ENCODE measurements at regions not wholly inside any gene's neighbourhood (a gene's known extent, or its start where the extent isn't known, plus 50 kb on each side); places are given as distances from the start of the nearest gene placed in this dataset.
A peak's percentile ranks its signal among the peaks of the same experiment; 100 is the strongest.

DNA sequence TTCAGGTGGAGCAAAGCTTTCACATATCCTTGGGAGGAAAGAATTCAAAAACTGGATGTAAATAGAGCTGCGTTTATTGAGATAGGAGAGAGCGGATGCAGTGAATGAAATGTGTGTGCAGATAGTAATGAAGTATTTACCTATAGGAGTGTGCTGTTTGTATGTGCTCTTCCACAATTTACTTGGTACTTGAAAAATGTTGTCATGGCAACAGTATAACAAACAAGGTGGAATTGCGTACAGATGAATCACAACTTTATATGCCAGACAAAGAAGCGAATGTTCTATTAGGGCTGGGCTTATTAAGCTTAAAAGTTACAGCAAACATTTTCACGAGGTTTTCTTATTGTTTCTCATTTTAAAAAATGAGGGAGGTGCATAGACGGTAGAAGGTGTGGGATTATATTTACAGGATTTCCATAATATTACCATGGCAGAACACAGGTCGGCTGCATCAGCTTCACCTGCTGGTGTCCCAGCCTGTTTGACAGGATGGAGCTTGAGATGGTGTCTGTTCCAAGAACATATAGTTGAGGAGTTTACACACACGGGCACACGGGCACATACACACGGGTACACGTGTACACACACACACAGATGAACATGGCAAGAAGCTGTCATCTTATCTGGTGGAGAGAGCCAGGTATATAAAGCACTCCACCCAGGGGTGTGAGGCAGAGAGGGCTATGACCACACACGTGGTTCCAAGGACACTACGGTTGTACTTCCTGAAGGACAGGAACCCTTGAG, 155.7 kb downstream of the RMI1 start:
- peak; percentile 70 for DNase-seq

DNA sequence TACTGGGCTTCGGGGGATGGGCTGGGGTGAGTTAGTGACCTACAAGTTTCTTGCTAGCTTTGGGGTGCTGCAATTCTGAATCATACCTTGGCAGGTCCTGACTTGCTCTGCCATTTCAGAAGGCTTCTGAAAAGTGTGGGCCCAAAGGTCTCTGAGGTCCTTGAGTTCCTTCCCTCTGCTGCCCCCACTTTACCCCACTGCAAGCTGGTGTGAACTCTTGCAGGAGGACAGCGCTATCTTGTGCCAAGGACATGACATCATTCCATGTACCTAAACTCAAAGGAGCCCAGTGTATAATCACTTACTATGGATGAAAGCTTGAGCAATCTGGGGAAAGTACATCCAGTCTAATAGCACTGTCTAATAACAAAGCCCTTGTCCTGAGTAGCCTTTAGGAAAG, 157.4 kb downstream of the RMI1 start:
- DNase-seq: no peak

- DNase-seq: no peak
Observed at GRCh38 chr9:84138541-84138940, 157.9 kb downstream of the RMI1 start.

- peak; percentile 86 for DNase-seq
Observed at GRCh38 chr9:84139296-84140070, 158.9 kb downstream of the RMI1 start.

- peak; percentile 74 for DNase-seq
Observed at GRCh38 chr9:84140535-84141101, 160.0 kb downstream of the RMI1 start.

DNA sequence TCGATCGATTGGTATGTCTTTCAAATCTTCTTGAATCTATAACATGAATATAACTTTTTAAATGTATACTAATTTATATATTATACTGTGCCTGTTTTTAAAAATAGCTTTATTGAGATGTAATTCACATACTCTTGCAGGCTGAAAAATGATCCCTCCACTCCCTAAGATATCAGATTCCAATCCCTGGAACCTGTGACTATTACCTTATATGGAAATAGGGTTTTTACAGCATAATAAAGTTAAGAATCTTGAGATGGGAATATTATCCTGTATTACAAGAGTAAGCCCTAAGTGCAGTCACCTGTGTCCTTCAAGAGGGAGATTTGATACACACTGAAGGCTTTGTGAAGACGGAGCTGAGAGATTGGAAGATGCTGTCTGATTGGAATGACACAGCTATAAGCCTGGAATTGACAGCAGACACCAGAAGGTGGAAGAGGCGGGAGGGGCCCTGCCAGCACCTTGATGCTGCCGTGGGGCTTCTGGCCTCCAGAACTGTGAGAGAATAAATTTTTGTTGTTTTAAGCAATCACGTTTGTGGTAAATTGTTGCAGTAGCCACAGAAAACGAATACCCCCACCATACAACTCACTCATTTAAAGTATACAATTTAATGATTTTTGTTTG, 161.3 kb downstream of the RMI1 start:
- peak; percentile 53 for DNase-seq

DNA sequence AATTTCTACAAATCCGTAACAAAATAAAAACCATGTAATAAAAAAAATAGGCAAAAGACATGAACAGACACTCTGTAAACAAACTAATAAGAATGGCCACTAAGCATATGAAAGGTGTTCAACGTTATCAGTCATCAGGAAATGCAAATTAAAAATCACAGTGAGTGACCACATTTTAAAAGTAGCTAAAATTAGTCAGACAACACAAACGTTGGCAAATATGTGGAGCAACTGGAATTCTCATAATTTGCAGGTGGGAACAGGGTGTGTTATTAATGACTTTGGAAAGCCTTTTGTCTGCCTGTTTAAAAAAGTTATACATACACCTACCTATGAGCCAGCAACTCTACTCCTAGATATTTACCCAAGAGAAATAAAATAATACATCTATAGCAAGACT, 164.4 kb downstream of the RMI1 start:
- DNase-seq: no peak

DNA sequence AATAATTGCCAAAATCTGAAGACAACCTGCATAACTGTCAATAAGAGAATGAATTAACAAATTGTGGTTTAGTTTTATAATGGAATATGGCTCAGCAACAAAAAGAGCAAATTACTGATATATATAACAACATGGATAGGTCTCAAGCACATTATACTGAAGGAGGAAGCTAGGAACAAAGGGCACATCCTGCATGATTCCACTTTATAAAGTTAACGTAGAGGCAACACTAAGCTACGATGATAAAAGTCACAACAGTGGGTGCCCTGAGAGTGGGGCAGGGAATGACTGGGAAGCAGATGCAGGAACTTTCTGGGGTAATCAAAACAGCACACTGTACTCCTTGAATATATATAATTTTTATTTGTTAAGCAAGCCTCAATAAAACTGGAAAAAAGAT, 165.2 kb downstream of the RMI1 start:
- DNase-seq: no peak

DNA sequence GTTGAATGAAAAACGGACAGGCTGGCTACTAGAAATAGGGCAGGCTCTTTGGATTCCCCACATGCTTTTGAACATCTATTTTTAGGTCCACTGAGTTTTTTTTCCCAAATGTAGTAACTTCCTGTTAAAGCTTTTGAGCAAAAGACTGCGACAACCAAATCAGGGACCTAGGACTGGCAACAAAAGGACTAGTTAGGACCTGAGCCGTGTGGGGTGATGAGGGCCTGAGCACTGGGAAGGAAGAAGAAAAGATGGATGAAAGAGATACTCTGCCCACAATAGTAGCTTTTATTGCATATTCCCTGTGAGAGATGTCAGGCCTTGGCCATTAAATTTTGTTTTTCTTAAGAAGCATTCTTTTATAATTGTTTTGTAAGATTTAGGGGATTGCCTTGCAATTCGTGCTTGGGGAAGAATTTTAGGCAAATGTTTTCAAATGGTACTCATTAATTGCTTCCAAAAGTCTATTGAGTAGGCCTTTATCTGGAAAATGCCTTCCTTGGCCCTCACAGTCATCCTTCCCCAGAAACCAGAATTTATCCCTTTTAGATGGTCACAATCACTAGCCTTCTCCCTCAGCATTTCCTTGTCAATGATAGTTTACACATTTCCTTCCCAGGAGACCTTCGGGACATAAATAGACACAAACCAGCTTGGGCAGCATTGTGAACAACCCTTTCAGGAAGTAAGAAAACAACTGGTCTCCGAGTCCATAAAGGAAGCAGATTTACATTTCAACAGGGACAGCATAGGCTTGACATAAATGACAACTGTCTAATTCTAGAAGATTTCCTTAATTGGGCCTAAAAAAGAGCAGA, 166.5 kb downstream of the RMI1 start:
- no peak for DNase-seq

- no peak for DNase-seq
Observed at GRCh38 chr9:84151236-84151635, 170.6 kb downstream of the RMI1 start.

DNA sequence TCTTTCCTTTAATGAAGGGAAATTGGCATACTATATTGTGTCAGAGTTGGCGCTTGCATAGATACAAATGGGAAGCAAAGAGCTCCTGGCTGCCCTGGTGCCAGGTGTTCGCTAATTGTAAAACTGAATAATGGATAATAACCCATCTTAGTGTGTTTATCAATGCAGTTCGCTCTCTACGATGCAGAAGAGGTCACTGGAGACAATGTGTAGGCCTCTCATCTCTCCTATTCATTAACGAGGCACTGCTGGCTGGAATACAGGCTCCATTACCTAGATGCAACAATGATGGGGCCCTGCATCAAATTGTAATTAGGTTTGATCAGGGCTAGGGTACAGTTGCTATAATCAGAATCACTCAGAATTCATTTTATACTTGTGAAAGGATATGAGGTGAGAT, 171.0 kb downstream of the RMI1 start:
- DNase-seq: peak; percentile 97

DNA sequence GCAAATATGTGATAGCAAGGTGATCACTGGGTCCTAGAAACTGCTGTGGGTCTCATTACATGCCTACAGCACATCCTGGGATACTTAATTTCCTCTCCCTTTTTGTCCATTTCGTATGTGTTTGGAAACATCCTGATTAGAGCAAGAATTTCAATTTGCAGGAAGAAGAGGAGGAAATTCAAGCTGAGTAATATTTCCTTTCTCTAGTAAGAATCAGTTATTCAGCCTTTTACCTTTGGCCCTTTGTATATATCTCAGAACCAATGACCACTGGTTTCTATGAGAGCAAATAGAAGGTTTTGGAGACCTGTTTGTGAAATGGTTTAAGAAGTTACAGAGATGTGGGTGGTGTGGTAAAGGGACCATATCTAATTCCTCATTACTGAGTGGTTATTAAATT, 171.6 kb downstream of the RMI1 start:
- no peak for DNase-seq

GRCh38 chr9:84153885-84154284, 173.3 kb downstream of the RMI1 start:
- DNase-seq: no peak

DNA sequence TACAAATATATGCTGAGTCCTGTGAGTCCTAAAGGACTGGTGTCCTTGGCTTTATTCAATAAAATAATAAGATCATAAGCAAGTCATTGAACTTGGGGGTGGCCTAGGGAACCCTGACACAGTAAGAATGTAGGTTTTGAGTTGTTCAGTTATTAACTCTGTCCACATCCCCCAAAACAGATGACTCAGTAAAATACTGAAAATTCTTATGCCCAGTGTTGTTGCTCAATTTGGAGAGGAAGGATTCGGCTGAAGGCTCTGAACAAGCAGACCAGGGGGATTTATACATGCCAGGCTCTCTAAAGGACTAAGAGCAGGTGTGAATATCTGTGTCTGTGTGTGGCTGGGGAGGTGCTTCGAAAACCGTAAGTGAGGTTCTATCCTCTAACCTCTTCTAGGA, 173.7 kb downstream of the RMI1 start:
- DNase-seq: no peak

GRCh38 chr9:84163052-84163650, 177.4 kb downstream of the SLC28A3 start:
- no peak for DNase-seq

DNA sequence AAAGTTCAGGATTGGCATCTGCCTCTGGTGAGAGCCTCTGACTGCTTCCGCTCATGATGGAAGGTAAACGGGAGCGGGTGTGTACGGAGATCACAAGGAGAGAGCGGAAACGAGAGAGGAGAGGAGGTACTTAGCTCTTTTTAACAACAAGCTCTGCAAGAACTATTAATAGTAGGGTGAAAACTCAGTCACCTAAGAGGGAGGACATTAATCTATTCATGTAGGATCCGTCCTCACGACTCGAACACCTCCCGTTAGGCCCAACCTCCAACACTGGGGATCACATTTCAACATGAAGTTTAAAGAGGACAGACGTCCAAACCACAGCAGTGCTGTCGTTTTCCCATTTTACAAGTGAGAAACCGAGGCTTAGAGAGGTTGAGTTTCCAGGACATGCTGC, 173.7 kb downstream of the SLC28A3 start:
- DNase-seq: no peak

DNA sequence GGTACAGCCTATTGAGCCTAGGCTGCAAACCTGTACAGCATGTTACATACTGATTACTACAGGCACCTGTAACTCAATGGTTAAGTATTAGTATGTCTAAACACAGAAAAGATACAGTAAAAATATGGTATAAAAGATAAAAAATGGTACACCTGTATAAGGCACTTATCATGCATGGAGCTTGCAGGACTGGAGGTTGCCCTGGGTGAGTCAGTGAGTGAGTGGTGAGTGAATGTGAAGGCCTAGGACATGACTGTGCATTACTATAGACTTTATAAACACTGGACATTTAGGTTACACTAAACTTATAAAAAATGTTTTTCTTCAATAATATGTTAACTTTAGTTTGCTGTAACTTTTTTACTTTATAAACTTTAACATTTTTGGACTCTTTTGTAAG, 171.3 kb downstream of the SLC28A3 start:
- no peak for DNase-seq

DNA sequence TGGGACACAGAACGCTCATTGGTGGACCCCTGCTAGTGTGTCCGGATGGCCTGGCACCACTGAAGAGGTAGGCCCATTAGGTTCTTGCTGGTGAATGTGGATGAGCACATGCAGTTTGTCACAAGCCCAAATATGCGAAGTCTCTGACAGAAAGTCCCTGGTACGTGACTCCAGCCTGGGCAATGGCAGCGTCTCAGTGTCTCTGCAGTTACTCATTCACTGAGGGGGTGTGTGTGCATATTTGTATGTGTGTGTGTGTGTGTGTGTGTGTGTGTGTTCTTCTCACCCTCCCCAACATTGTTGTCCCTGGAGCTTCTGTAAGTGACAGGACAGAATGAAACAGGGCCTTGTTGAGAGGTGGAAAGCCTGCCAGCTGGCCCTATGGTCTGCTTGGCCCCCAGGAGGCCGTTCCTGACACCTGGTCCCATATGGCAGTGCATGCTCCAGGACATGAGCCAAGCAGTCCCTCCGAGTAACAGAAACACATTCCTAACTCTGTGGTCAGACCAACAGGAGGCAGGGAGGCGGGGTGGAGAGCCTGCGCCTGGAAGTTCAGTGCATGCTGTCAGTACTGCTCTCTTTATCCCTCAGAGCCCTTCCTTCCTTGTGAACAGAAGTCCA, 169.9 kb downstream of the SLC28A3 start:
- no peak for DNase-seq

GRCh38 chr9:84173961-84174360, 166.6 kb downstream of the SLC28A3 start:
- DNase-seq: no peak

DNA sequence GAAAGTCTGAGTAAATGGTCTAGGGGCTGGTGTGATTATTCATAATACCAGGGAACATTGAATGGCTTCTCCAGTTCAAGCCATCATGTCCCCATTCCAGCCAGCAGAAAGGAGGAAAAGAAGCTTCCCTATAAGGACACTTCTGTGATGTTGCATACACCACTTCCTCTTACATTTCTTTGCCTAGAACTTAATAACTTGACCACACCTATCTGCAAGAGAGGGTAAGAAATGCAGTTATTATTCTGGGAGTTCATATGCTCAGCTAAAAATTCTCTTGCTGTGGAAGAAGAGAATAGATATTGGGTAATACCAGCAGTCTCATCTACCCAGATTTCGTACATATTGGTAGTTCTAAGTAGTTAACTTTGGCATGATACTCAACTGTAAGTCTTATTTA, 166.1 kb downstream of the SLC28A3 start:
- DNase-seq: no peak

DNA sequence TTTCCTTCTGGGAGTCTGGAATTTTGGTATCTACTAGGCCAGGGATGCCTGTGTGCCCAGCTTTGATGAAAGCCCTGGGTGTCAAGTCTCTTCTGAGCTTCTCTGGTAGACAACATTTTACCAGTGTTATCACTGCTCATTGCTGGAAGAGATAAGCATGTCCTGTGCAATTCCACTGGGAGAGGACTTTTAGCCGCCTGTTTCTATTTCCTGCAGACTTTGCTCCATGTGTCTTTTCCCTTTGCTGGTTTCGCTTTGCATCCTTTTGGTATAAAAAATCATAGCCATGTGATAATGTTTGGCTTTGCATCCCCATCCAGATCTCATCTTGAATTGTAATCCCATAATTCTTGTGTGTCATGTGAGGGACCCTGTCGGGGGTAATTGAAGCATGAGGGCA, 163.2 kb downstream of the SLC28A3 start:
- no peak for DNase-seq

DNA sequence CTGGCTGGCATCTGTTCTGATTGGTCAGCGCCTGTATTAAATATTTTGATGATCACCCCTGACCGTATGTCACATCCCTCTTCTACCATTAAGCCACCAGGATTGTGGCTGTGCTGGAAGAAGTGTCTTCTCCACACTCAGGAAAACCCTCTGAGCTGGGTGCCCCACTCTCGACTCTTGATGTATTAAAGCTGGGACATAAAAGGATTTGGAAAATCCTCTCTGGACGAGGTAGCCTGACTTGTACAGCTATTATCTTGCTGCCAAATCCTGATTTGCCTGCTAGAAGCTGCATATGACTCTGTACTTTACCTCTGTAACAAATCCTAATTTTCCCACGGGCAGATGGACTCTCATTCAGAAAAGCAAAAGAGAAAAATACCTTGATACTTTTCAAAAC, 161.0 kb downstream of the SLC28A3 start:
- DNase-seq: no peak
